ENCODE measurements at regions not wholly inside any gene's neighbourhood (a gene's known extent, or its start where the extent isn't known, plus 50 kb on each side); places are given as distances from the start of the nearest gene placed in this dataset.

DNA sequence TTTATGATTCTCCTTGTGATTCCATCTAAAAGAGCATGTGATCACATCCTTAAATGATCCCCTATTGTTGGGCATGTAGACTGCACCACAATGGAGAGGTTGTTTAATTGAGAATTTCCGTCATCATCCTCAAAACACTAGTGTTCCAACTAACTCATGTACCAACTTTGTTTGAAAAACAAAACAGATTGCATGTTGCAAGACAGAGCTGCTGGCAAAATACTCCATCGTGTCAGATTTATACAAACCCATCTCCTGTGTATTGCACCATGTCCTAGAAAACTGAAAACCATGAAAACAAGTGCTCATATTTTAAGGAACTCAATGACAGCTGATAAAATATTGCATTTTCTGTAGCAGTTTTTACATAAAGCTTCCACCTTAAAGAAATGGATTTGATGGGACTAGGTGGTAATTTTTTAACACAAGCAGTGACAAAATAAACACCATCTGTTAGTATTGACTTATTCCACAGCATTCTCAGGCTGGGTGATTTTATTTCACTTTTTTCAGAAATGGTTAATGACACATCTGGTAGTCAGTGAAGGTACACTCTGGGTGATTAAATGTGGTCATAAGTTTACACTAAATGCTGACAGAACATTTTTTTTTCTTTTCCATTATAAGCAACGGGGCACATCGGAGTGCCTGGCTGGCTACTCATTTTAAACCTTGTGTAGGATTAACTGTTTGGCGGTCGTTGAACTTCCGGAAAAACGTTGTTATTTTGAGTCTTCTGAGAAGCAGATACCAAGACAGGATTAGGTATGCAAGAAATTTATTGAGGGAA is 602.9 kb upstream of the WWC1 start:
- Histone ChIP-seq H3K9me3 (ENCODE audit: control insufficient read depth in 2 of 2, low read length in 2 of 2) (no peaks in the 10 kb centered on the region), H3K4me3 (ENCODE audit: low read length in 2 of 2) (no peak overlapping the region), H3K27ac (ENCODE audit: low read depth in 2 of 2, low read length in 2 of 2) (no peak overlapping the region), H3K4me1 (ENCODE audit: control insufficient read depth in 2 of 2, insufficient read depth in 2 of 2, low read length in 2 of 2) (no peaks in the 10 kb centered on the region), H3K27me3 (ENCODE audit: control insufficient read depth in 2 of 2, insufficient read depth in 2 of 2, low read length in 2 of 2) (no peaks in the 10 kb centered on the region), H3K9ac (ENCODE audit: low read depth in 1 of 2, low read length in 2 of 2) (no peak overlapping the region), H3K36me3 (ENCODE audit: control insufficient read depth in 2 of 2, insufficient read depth in 2 of 2, low read length in 2 of 2) (no peaks in the 10 kb centered on the region)

DNA sequence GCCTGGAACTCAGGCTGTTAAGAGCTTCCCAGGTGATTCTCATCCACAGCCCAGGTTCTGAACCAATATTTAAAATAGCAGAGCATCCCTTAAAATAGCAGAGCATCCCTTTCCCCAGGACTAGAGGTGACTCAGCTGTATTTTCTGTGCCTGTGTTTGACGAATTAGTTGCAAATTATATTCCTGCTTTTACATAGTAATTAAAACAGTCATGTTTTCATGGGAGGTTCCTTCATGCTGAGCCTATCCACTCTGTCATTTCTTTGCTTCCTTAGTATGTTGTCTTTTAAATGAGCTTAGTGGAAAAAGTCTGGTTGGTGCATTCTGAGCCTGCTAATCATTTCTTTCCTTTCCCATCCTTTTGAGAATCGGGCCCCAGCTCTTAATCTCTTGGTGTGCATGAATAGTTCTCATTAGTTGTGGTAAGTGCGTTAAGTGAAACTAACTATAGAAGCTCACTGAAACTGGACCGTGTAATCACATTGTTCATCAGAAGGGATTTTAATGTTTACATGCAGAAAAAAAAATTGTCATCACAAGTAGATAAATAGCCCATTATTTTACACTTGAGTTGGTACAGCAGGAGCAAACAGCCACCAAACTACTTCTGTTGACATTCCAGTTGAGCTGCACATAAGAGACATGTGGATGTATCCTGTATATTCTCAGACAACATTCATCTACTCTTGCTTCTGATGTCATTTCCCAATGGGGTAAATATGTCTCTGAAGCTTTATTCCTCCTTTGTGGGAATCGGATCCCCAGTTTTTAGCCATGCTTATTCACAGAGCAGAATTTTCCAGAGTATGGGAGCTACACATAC is 596.9 kb upstream of the WWC1 start:
- no peaks in the 10 kb centered on the region for H3K4me1 ChIP-seq (ENCODE audit: control insufficient read depth in 2 of 2, insufficient read depth in 2 of 2, low read length in 2 of 2)
- no peaks in the 10 kb centered on the region for H3K9me3 ChIP-seq (ENCODE audit: control insufficient read depth in 2 of 2, low read length in 2 of 2)
- no peaks in the 10 kb centered on the region for H3K27me3 ChIP-seq (ENCODE audit: control insufficient read depth in 2 of 2, insufficient read depth in 2 of 2, low read length in 2 of 2)
- no peak overlapping the region for H3K9ac ChIP-seq (ENCODE audit: low read depth in 1 of 2, low read length in 2 of 2)
- no peak overlapping the region for H3K27ac ChIP-seq (ENCODE audit: low read depth in 2 of 2, low read length in 2 of 2)
- H3K36me3 ChIP-seq (ENCODE audit: control insufficient read depth in 2 of 2, insufficient read depth in 2 of 2, low read length in 2 of 2), result no peaks in the 10 kb centered on the region
- no peak overlapping the region for H3K4me3 ChIP-seq (ENCODE audit: low read length in 2 of 2)

DNA sequence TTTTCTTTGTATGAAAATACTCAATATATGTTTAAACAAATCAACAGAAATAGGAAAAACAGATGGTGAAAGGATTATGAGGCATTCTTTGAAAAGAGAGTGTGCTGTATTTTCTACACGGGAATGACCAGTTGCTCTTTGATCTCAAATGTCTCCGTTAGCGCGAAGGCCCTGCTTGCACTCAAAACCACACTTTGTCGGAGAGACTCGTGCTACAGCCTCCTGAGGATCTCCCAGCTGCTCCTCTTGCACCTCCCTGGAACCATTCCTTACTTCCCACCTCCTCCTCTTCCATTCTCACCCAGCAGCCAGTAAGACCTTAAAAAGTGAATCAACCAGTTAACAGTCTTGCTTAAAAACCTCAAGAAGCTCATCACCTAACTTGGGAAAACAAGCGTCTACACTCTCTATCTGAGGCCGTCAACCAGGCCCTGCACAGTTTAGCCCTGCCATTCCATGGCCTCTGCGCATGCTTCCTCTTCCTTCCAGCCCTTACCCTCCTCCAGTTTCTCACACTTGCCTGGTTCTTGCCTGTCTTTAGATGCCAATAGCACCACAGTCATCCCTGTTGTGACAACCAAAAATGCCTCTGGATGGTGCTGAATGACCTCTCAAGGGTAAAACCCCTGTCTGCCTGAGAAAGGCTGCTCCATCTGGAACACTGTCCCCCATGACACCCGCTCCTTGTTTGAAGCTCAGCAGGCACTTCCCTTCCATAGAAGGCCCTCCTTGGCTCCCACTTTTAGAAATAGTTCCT is 594.7 kb upstream of the WWC1 start:
- no peaks in the 10 kb centered on the region for H3K27me3 ChIP-seq (ENCODE audit: control insufficient read depth in 2 of 2, insufficient read depth in 2 of 2, low read length in 2 of 2)
- H3K4me3 ChIP-seq (ENCODE audit: low read length in 2 of 2), result no peak overlapping the region
- H3K4me1 ChIP-seq (ENCODE audit: control insufficient read depth in 2 of 2, insufficient read depth in 2 of 2, low read length in 2 of 2), result no peaks in the 10 kb centered on the region
- no peak overlapping the region for H3K9ac ChIP-seq (ENCODE audit: low read depth in 1 of 2, low read length in 2 of 2)
- no peaks in the 10 kb centered on the region for H3K9me3 ChIP-seq (ENCODE audit: control insufficient read depth in 2 of 2, low read length in 2 of 2)
- no peak overlapping the region for H3K27ac ChIP-seq (ENCODE audit: low read depth in 2 of 2, low read length in 2 of 2)
- H3K36me3 ChIP-seq (ENCODE audit: control insufficient read depth in 2 of 2, insufficient read depth in 2 of 2, low read length in 2 of 2), result no peaks in the 10 kb centered on the region

DNA sequence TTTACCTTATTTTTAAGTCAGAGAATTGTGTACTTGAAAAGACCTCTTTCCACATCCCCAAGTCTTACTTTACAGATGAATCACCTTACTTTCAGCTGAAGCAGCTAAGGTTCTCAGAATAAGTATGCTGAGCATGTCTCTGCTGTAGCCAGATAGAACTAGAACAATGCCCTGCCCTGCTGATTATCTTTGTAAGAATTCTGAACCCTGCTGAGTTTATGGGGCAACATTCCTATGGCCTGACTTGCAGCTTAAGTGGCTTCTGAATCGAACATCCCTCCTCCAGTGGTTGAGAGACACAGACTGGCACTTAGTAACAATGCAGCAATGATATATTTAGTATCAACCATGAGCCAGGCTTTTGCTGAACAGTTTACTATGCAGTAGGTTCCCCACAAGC is 592.0 kb upstream of the WWC1 start:
- H3K4me1 ChIP-seq (ENCODE audit: control insufficient read depth in 2 of 2, insufficient read depth in 2 of 2, low read length in 2 of 2), result no peaks in the 10 kb centered on the region
- H3K9me3 ChIP-seq (ENCODE audit: control insufficient read depth in 2 of 2, low read length in 2 of 2), result no peaks in the 10 kb centered on the region
- no peak overlapping the region for H3K27ac ChIP-seq (ENCODE audit: low read depth in 2 of 2, low read length in 2 of 2)

DNA sequence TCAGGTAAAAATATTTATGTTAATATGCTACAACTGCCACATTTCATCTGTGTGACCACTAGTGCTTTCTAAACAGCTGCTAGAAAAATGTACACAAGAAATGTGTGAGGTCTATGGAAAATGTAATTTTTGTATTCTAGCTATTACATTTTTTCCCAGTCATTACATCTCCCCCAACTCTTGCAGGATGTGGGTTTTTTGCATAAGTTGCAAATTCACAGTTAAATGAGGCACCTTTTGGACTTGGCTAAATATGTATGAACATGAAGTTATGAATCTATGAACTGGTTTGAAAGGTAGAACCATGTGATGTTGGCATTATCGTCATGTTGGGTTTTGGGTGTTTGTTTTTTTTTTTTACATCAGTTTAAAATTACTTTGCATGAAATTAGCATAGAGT is 590.4 kb upstream of the WWC1 start:
- H3K36me3 ChIP-seq (ENCODE audit: control insufficient read depth in 2 of 2, insufficient read depth in 2 of 2, low read length in 2 of 2), result no peaks in the 10 kb centered on the region
- H3K27ac ChIP-seq (ENCODE audit: low read depth in 2 of 2, low read length in 2 of 2), result no peak overlapping the region
- no peaks in the 10 kb centered on the region for H3K9me3 ChIP-seq (ENCODE audit: control insufficient read depth in 2 of 2, low read length in 2 of 2)
- no peaks in the 10 kb centered on the region for H3K4me1 ChIP-seq (ENCODE audit: control insufficient read depth in 2 of 2, insufficient read depth in 2 of 2, low read length in 2 of 2)
- no peak overlapping the region for H3K9ac ChIP-seq (ENCODE audit: low read depth in 1 of 2, low read length in 2 of 2)
- no peak overlapping the region for H3K4me3 ChIP-seq (ENCODE audit: low read length in 2 of 2)
- no peaks in the 10 kb centered on the region for H3K27me3 ChIP-seq (ENCODE audit: control insufficient read depth in 2 of 2, insufficient read depth in 2 of 2, low read length in 2 of 2)

More for the DNA sequence above, 592.0 kb upstream of the WWC1 start:
- Histone ChIP-seq H3K9ac (ENCODE audit: low read depth in 1 of 2, low read length in 2 of 2) (no peak overlapping the region), H3K36me3 (ENCODE audit: control insufficient read depth in 2 of 2, insufficient read depth in 2 of 2, low read length in 2 of 2) (no peaks in the 10 kb centered on the region), H3K27me3 (ENCODE audit: control insufficient read depth in 2 of 2, insufficient read depth in 2 of 2, low read length in 2 of 2) (no peaks in the 10 kb centered on the region), H3K4me3 (ENCODE audit: low read length in 2 of 2) (no peak overlapping the region)

DNA sequence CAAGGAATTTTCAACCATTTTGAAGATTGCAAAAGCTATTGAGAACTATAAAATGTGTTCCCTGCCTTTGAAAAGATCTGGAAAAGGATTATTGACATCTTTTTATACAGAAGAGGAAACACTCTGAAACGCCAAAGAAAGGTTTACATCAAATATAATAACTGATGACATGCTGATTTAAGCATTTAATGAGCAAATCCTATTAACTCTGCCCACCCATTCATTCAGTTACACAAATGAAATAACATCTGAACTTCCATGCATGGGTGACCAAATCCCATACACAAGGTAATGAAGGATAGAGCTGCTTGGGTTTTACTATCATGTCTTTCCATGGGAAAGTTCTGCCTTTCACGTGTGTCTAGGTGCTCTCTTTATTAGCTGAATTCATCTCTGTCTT is 589.4 kb upstream of the WWC1 start:
- no peaks in the 10 kb centered on the region for H3K27me3 ChIP-seq (ENCODE audit: control insufficient read depth in 2 of 2, insufficient read depth in 2 of 2, low read length in 2 of 2)
- H3K36me3 ChIP-seq (ENCODE audit: control insufficient read depth in 2 of 2, insufficient read depth in 2 of 2, low read length in 2 of 2), result no peaks in the 10 kb centered on the region
- H3K4me3 ChIP-seq (ENCODE audit: low read length in 2 of 2), result no peak overlapping the region
- H3K9ac ChIP-seq (ENCODE audit: low read depth in 1 of 2, low read length in 2 of 2), result no peak overlapping the region
- H3K9me3 ChIP-seq (ENCODE audit: control insufficient read depth in 2 of 2, low read length in 2 of 2), result no peaks in the 10 kb centered on the region
- no peaks in the 10 kb centered on the region for H3K4me1 ChIP-seq (ENCODE audit: control insufficient read depth in 2 of 2, insufficient read depth in 2 of 2, low read length in 2 of 2)
- no peak overlapping the region for H3K27ac ChIP-seq (ENCODE audit: low read depth in 2 of 2, low read length in 2 of 2)

DNA sequence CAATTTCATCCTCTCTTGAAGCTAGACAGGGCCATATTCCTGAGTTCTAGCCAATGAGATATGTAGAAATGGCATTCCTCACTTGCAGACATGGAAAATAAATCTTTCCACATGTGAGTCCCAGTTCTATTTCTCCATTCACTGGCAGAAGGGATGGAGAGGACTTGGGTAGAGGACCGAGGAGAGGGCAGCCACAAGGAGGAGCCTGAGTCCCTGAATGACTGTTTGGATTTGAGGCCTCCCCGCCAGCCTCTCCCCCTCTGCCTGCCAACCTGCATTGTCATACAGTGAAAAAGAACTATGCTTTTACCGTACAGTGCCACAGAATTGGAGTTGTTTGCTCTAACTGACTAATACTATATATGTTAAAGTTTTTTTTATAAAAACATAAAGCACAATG is 583.0 kb upstream of the WWC1 start:
- H3K9me3 ChIP-seq (ENCODE audit: control insufficient read depth in 2 of 2, low read length in 2 of 2), result no peaks in the 10 kb centered on the region
- no peak overlapping the region for H3K4me3 ChIP-seq (ENCODE audit: low read length in 2 of 2)
- H3K36me3 ChIP-seq (ENCODE audit: control insufficient read depth in 2 of 2, insufficient read depth in 2 of 2, low read length in 2 of 2), result no peaks in the 10 kb centered on the region
- no peak overlapping the region for H3K9ac ChIP-seq (ENCODE audit: low read depth in 1 of 2, low read length in 2 of 2)
- H3K27ac ChIP-seq (ENCODE audit: low read depth in 2 of 2, low read length in 2 of 2), result no peak overlapping the region
- no peaks in the 10 kb centered on the region for H3K4me1 ChIP-seq (ENCODE audit: control insufficient read depth in 2 of 2, insufficient read depth in 2 of 2, low read length in 2 of 2)
- H3K27me3 ChIP-seq (ENCODE audit: control insufficient read depth in 2 of 2, insufficient read depth in 2 of 2, low read length in 2 of 2), result no peaks in the 10 kb centered on the region

DNA sequence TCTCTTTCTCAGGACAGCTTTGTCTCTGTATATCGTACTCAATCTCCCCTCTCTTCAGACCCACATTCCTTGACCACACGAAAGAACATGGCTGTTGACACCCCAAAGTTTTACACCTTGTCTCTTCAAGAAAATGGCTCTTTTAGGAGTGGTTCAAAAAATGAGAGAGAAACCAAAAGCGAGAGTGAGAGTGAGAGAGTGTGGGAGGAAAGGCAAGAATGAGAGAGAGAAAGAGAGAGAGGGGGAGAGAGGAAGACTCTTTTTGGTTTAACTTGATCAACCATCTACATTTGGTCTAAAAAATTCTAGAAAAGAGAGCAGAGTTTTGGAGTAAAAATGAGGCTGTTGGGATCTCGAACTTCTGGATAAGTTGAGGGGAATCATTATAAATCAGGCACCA is 581.8 kb upstream of the WWC1 start:
- no peaks in the 10 kb centered on the region for H3K36me3 ChIP-seq (ENCODE audit: control insufficient read depth in 2 of 2, insufficient read depth in 2 of 2, low read length in 2 of 2)
- H3K4me3 ChIP-seq (ENCODE audit: low read length in 2 of 2), result no peak overlapping the region
- no peaks in the 10 kb centered on the region for H3K9me3 ChIP-seq (ENCODE audit: control insufficient read depth in 2 of 2, low read length in 2 of 2)
- no peak overlapping the region for H3K27ac ChIP-seq (ENCODE audit: low read depth in 2 of 2, low read length in 2 of 2)
- no peaks in the 10 kb centered on the region for H3K4me1 ChIP-seq (ENCODE audit: control insufficient read depth in 2 of 2, insufficient read depth in 2 of 2, low read length in 2 of 2)
- no peak overlapping the region for H3K9ac ChIP-seq (ENCODE audit: low read depth in 1 of 2, low read length in 2 of 2)
- no peaks in the 10 kb centered on the region for H3K27me3 ChIP-seq (ENCODE audit: control insufficient read depth in 2 of 2, insufficient read depth in 2 of 2, low read length in 2 of 2)

DNA sequence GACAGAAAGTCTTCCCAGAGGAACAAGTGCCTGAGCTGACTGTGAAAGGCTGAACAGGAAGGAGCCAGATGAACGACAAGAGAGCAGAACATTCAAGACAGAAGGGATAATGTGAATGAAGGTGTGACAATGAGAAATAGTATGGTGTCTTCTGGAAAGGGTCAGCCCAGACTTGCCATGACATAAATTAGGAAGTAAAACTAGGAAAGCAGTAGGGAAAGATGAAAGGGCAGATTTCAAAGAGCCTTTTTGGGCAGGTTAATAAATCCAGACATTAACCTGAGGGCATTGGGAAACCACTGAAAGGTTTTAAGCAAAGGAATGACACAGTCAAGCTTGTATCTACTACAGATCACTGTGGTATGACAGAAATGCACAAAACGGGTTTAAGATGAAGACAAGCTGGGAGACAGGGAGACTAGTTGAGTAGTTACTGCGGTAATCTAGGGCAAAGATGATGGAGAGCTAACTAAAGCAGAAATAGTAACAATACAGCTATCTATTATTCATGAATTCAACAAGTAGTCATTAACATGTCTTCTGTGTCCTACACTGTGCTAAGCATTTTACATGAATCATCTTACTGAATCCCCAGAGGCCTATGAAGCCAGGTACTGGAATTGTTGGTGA is 580.9 kb upstream of the WWC1 start:
- no peaks in the 10 kb centered on the region for H3K9me3 ChIP-seq (ENCODE audit: control insufficient read depth in 2 of 2, low read length in 2 of 2)
- H3K27ac ChIP-seq (ENCODE audit: low read depth in 2 of 2, low read length in 2 of 2), result no peak overlapping the region
- H3K4me1 ChIP-seq (ENCODE audit: control insufficient read depth in 2 of 2, insufficient read depth in 2 of 2, low read length in 2 of 2), result no peaks in the 10 kb centered on the region
- no peaks in the 10 kb centered on the region for H3K36me3 ChIP-seq (ENCODE audit: control insufficient read depth in 2 of 2, insufficient read depth in 2 of 2, low read length in 2 of 2)
- no peak overlapping the region for H3K9ac ChIP-seq (ENCODE audit: low read depth in 1 of 2, low read length in 2 of 2)
- no peak overlapping the region for H3K4me3 ChIP-seq (ENCODE audit: low read length in 2 of 2)
- H3K27me3 ChIP-seq (ENCODE audit: control insufficient read depth in 2 of 2, insufficient read depth in 2 of 2, low read length in 2 of 2), result no peaks in the 10 kb centered on the region

Measured in mucosa of rectum (tissue), 2 donors.